B cell (primary cell): ENCODE measurements at regions not wholly inside any gene's neighbourhood (a gene's known extent, or its start where the extent isn't known, plus 50 kb on each side); places are given as distances from the start of the nearest gene placed in this dataset.
"Not testable (repeated sequence)": the region's sequence is repeated elsewhere in the genome, so short reads cannot be mapped to it uniquely, and the experiment has no call there.

Source experiments
- ATAC-seq: fragments of 200-7000 bp; cut with Tn5 transposase; one replicate; pipeline ENCODE4 v1.10.0; 2021; ENCODE audit warnings: low read depth, mild to moderate bottlenecking, moderate number of reproducible peaks, moderate library complexity
- CTCF ChIA-PET: fragments of 350-600 bp; sonication (Branson Sonifier 250); formaldehyde crosslinking; loops from one replicate; lab custom pipeline; 2021; ENCODE audit warnings: antibody characterized with exemption, inconsistent platforms; lab: Charles Lee
- POLR2A ChIA-PET: fragments of 350-600 bp; sonication (Branson Sonifier 250); formaldehyde crosslinking; loops from one replicate; lab custom pipeline; 2021; ENCODE audit warnings: antibody characterized with exemption; lab: Charles Lee
- DNase-seq: peaks from one replicate; pipeline ENCODE4 v3.0.0; 2013
- H2AFZ ChIP-seq: 2 replicates; pipeline ENCODE4 v1.6.1; 2012; ENCODE audit warnings: mild to moderate bottlenecking, low read depth, low read length; ENCODE audit not compliant: insufficient read depth, poor library complexity, severe bottlenecking
- H3K27ac ChIP-seq, 2 donors: 1 replicate in 1 of 2; 2 replicates in 1 of 2; pipeline ENCODE4 v1.5.1; 2012 to 2013; ENCODE audit warnings: low read length in 2 of 2, mild to moderate bottlenecking in 2 of 2, moderate library complexity in 1 of 2
- H3K27me3 ChIP-seq, 4 experiments: fragments of 200-600 bp in 1 of 4; sonication (generic) in 1 of 4; replicated peaks in 1 of 4; 1 replicate in 2 of 4; 2 replicates in 2 of 4; pipeline versions ENCODE4 v1.6.1 to v1.7.0; 2013 to 2016; ENCODE audit warnings: low read length in 3 of 4, mild to moderate bottlenecking in 2 of 4, mixed read lengths in 1 of 4, moderate library complexity in 1 of 4; ENCODE audit not compliant: insufficient read depth in 4 of 4, control insufficient read depth in 3 of 4; ENCODE audit errors: control extremely low read depth in 1 of 4
- H3K36me3 ChIP-seq, 2 experiments: replicated peaks in 1 of 2; 1 replicate in 1 of 2; 2 replicates in 1 of 2; pipeline versions ENCODE4 v1.6.1 to v1.7.1; 2013; ENCODE audit warnings: low read length in 1 of 2; ENCODE audit not compliant: insufficient read depth in 2 of 2, control insufficient read depth in 1 of 2; ENCODE audit errors: control extremely low read depth in 1 of 2, extremely low read depth in 1 of 2
- H3K4me1 ChIP-seq, 2 donors: fragments of 200-600 bp in 1 of 2; sonication (generic) in 1 of 2; 1 replicate in 1 of 2; 2 replicates in 1 of 2; pipeline versions ENCODE4 v1.5.1 to v1.6.1; 2013 to 2017; ENCODE audit warnings: low read length in 2 of 2; ENCODE audit not compliant: control insufficient read depth in 2 of 2, insufficient read depth in 2 of 2
- H3K4me2 ChIP-seq: replicated peaks from 2 replicates; pipeline ENCODE3; 2012; ENCODE audit warnings: mild to moderate bottlenecking, low read depth, low read length; ENCODE audit not compliant: poor library complexity, severe bottlenecking
- H3K4me3 ChIP-seq, 5 experiments: fragments of 200-600 bp in 1 of 5; sonication (generic) in 1 of 5; 1 replicate in 3 of 5; 2 replicates in 2 of 5; pipeline versions ENCODE4 v1.5.1 to v1.7.0; 2011 to 2016; ENCODE audit warnings: low read length in 4 of 5, mild to moderate bottlenecking in 4 of 5, low read depth in 2 of 5, control low read depth in 1 of 5, moderate library complexity in 1 of 5; ENCODE audit not compliant: insufficient read depth in 1 of 5; ENCODE audit errors: control extremely low read depth in 1 of 5, extremely low read depth in 1 of 5
- H3K79me2 ChIP-seq: fragments of 200-600 bp; sonication (generic); one replicate; pipeline ENCODE4 v1.6.0; 2016; ENCODE audit warnings: low read length; ENCODE audit not compliant: control insufficient read depth, insufficient read depth
- H3K9ac ChIP-seq: fragments of 200-600 bp; sonication (generic); 2 replicates; pipeline ENCODE4 v1.6.1; 2017; ENCODE audit warnings: mild to moderate bottlenecking, low read length, moderate library complexity
- H3K9me3 ChIP-seq, 3 donors: one replicate each; pipeline versions ENCODE4 v1.6.1 to v1.7.1; 2013; ENCODE audit warnings: low read length in 2 of 3; ENCODE audit not compliant: control insufficient read depth in 2 of 3, insufficient read depth in 1 of 3; ENCODE audit errors: control extremely low read depth in 1 of 3
- H4K20me1 ChIP-seq: 2 replicates; pipeline ENCODE4 v1.6.0; 2012; ENCODE audit warnings: mild to moderate bottlenecking, low read length; ENCODE audit not compliant: insufficient read depth, control insufficient read depth, poor library complexity, severe bottlenecking
- H3K27ac Mint-ChIP-seq: one replicate; pipeline ENCODE4 v1.8.0; 2021; ENCODE audit warnings: mixed read lengths
- H3K27me3 Mint-ChIP-seq: one replicate; pipeline ENCODE4 v1.8.0; 2021; ENCODE audit warnings: mixed read lengths
- H3K4me1 Mint-ChIP-seq: one replicate; pipeline ENCODE4 v1.8.0; 2021; ENCODE audit warnings: mixed read lengths
- H3K4me3 Mint-ChIP-seq: one replicate; pipeline ENCODE4 v1.8.0; 2021; ENCODE audit warnings: mixed read lengths
- H3K9me3 Mint-ChIP-seq: one replicate; pipeline ENCODE4 v1.8.0; 2022; ENCODE audit warnings: mixed read lengths; ENCODE audit not compliant: insufficient read depth
- EZH2 ChIP-seq: IDR thresholded peaks from 2 replicates; pipeline ENCODE4 v1.6.1; 2012; ENCODE audit warnings: borderline replicate concordance, low read depth, mild to moderate bottlenecking, moderate library complexity, low read length; ENCODE audit not compliant: insufficient read depth, poor library complexity, severe bottlenecking
- WGBS: methylation state at CpG from one replicate; pipeline ENCODE4 v1.1.5; 2013; ENCODE audit warnings: missing lambda C conversion rate; ENCODE audit not compliant: insufficient coverage; 5-methylcytosine and 5-hydroxymethylcytosine counted together
- intact Hi-C: fragments of 100-400 bp; cut with micrococcal nuclease; formaldehyde crosslinking; loops from one replicate; pipeline ENCODE4 v1.10.0; 2022
- TF ChIP-seq, protein P1 (sequence below): fragments of 200-600 bp; IDR thresholded peaks from one replicate; pipeline ENCODE4 v1.8.0; 2022; ENCODE audit warnings: antibody characterized with exemption, mild to moderate bottlenecking

DNA sequence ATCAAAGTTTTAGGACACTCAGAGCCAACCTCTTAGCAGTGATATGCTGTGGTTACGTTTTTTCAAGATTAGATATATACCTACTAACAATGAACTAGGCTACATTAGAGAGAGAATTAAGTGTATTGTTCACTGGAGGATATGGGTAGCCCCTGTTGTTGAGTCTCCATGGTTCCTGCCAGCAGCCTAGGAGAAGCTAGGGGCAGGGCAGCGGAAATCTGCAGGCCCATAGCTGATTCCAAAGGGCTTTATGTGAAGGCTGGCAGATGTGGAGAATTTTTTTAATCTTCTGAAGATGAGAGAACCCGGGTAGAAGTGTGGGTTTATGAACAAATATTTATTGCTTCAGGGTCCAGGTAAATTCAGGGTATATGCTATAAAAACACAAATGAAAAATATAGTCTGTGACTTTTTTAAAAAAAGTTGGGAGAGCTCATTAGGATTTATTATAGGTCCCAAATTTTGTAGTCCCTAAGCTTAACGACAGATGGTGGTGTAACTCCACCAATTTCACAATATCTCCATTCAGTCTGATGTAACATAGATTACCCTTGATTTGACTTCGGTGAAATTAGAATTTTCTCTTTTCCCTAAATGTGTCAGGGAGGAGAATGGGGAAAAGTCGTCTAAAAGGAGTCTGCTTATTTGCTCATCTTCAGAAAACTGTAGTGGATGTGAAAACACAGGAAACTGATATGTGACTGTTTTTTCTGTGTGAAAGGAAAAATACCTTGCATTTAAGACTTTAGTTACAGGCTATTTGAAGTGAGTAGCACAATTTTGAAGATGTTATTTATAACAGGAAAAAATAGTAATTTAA is 163.0 kb upstream of the PPP1R3A start:
- H3K9ac ChIP-seq = no peak overlapping the region
- no peak for ATAC-seq
- 50% methylated on average over 2 of the region's 6 CpGs for WGBS
- H3K27ac ChIP-seq = no peak overlapping the region
- peaks cover 40 to 48% of the 10 kb centered on the region in 2 donors for H3K4me1 ChIP-seq
- H4K20me1 ChIP-seq = no peaks in the 10 kb centered on the region
- no peak overlapping the region for H3K4me2 ChIP-seq
- H3K4me3 ChIP-seq = no peak overlapping the region
- ChIA-PET POLR2A (no interaction called here), CTCF (interaction anchor here (0.6 to 0.8 kb wide), 2 partner anchors 11 to 784 kb away, joined by 3 to 4 read pairs; no protein-coding TSS in a partner anchor)
- H3K27me3 ChIP-seq = peaks cover 2 to 55% (median 53%) of the 10 kb centered on the region in 4 experiments
- TF ChIP-seq, protein P1, sequence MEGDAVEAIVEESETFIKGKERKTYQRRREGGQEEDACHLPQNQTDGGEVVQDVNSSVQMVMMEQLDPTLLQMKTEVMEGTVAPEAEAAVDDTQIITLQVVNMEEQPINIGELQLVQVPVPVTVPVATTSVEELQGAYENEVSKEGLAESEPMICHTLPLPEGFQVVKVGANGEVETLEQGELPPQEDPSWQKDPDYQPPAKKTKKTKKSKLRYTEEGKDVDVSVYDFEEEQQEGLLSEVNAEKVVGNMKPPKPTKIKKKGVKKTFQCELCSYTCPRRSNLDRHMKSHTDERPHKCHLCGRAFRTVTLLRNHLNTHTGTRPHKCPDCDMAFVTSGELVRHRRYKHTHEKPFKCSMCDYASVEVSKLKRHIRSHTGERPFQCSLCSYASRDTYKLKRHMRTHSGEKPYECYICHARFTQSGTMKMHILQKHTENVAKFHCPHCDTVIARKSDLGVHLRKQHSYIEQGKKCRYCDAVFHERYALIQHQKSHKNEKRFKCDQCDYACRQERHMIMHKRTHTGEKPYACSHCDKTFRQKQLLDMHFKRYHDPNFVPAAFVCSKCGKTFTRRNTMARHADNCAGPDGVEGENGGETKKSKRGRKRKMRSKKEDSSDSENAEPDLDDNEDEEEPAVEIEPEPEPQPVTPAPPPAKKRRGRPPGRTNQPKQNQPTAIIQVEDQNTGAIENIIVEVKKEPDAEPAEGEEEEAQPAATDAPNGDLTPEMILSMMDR = peak; percentile 22
- no peak for TF ChIP-seq EZH2
- no peaks in the 10 kb centered on the region for H3K9me3 Mint-ChIP-seq
- H3K79me2 ChIP-seq = no peaks in the 10 kb centered on the region
- DNase-seq = peak; percentile 58
- no peak overlapping the region for H2AFZ ChIP-seq
- no peaks in the 10 kb centered on the region for H3K36me3 ChIP-seq
- intact Hi-C loops = loop anchor here (5.0 kb wide), 1 partner anchor 1830 kb away; no protein-coding TSS in a partner anchor
- no peak overlapping the region for H3K27ac Mint-ChIP-seq
- H3K4me1 Mint-ChIP-seq = peaks cover 39% of the 10 kb centered on the region
- H3K27me3 Mint-ChIP-seq = peaks cover 65% of the 10 kb centered on the region
- no peak overlapping the region for H3K4me3 Mint-ChIP-seq
- peaks cover 0 to 27% (median 0%) of the 10 kb centered on the region in 3 donors for H3K9me3 ChIP-seq

DNA sequence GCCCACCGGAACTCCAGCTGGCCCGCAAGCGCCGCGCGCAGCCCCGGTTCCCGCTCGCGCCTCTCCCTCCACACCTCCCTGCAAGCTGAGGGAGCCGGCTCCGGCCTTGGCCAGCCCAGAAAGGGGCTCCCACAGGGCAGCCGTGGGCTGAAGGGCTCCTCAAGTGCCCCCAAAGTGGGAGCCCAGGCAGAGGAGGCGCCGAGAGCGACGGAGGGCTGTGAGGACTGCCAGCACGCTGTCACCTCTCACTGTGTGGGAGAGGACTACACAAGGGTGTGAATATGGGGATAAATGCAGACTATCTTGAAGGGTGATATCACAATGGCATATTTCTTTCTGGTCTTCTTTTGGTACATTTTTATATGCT is 158.3 kb upstream of the PPP1R3A start:
- H3K9ac ChIP-seq, H3K4me3 Mint-ChIP-seq, H3K9me3 ChIP-seq, CTCF ChIA-PET, H3K4me1 ChIP-seq, H3K4me3 ChIP-seq, H3K4me2 ChIP-seq, H2AFZ ChIP-seq, DNase-seq, POLR2A ChIA-PET, ATAC-seq, H3K27ac ChIP-seq, H3K4me1 Mint-ChIP-seq, H3K9me3 Mint-ChIP-seq, H3K36me3 ChIP-seq, H3K27ac Mint-ChIP-seq, H4K20me1 ChIP-seq, intact Hi-C loops, H3K79me2 ChIP-seq: not testable (repeated sequence)
- H3K27me3 Mint-ChIP-seq = peaks cover 43% of the 10 kb centered on the region
- peaks cover 2 to 49% (median 10%) of the 10 kb centered on the region in 4 experiments for H3K27me3 ChIP-seq
- 96% methylated on average over 16 of the region's 18 CpGs for WGBS

DNA sequence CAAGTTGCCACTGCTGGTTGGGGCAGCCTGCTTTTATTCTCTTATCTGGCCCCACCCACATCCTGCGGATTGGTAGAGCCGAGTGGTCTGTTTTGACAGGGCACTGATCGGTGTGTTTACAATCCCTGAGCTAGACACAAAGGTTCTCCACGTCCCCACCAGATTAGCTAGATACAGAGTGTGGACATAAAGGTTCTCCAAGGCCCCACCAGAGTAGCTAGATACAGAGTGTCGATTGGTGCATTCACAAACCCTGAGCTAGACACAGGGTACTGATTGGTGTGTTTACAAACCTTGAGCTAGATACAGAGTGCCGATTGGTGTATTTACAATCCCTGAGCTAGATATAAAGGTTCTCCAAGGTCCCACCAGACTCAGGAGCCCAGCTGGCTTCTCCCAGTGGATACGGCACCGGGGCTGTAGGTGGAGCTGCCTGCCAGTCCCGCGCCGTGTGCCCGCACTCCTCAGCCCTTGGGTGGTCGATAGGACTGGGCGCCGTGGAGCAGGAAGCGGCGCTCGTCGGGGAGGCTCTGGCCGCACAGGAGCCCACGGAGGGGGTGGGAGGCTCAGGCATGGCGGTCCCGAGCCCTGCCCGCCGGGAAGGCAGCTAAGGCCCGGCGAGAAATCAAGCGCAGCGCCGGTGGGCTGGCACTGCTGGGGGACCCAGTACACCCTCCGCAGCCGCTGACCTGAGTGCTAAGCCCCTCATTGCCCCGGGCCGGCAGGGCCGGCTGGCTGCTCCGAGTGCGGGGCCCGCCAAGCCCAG is 157.8 kb upstream of the PPP1R3A start:
- H3K36me3 ChIP-seq, POLR2A ChIA-PET, H3K4me2 ChIP-seq, H4K20me1 ChIP-seq, H3K4me1 ChIP-seq, DNase-seq, H3K4me3 Mint-ChIP-seq, intact Hi-C loops, ATAC-seq, H3K27ac ChIP-seq, H3K79me2 ChIP-seq, H3K4me1 Mint-ChIP-seq, H3K9me3 ChIP-seq, H2AFZ ChIP-seq, H3K27ac Mint-ChIP-seq, H3K9ac ChIP-seq, H3K4me3 ChIP-seq, CTCF ChIA-PET, H3K9me3 Mint-ChIP-seq: not testable (repeated sequence)
- WGBS = 95% methylated on average over 32 of the region's 38 CpGs
- peaks cover 2 to 43% (median 5%) of the 10 kb centered on the region in 4 experiments for H3K27me3 ChIP-seq
- H3K27me3 Mint-ChIP-seq = peaks cover 42% of the 10 kb centered on the region
